Tibial nerve (tissue), 3 donors: ENCODE measurements at regions not wholly inside any gene's neighbourhood (a gene's known extent, or its start where the extent isn't known, plus 50 kb on each side); places are given as distances from the start of the nearest gene placed in this dataset.

Experiments used
- POLR2A ChIP-seq, 2 donors: fragments of 450-650 bp; IDR thresholded peaks; one replicate each; pipeline ENCODE4 v1.6.1; 2017; ENCODE audit warnings: antibody characterized with exemption in 2 of 2, mild to moderate bottlenecking in 2 of 2, moderate library complexity in 2 of 2
- TF ChIP-seq, protein P1 (sequence below), 5 experiments: fragments of 200-600 bp in 3 of 5; fragments of 450-650 bp in 2 of 5; sonication (generic) in 3 of 5; IDR thresholded peaks; one replicate each; pipeline ENCODE4 v1.5.1; 2016 to 2019; ENCODE audit warnings: antibody characterized with exemption in 5 of 5, mild to moderate bottlenecking in 3 of 5, moderate library complexity in 2 of 5

DNA sequence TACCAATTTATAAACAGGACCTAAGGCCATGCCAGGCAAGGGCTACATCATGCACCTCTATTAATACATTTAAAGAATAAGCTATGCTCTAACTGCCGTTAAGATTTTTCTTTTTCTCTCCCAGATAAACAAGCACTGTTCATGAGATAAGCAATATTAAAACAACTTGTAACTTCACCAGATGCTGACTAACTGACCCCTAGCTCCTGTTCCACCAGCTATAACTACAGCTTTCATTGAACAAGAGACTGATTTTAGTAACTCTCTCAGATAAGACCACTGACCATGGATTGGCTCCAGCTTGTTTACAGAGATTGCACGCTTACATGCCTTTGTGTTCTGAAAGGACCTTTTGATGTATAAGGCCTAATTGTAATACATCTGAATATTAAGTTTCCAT, 540.7 kb upstream of the NECTIN3 start:
- TF ChIP-seq, protein P1, sequence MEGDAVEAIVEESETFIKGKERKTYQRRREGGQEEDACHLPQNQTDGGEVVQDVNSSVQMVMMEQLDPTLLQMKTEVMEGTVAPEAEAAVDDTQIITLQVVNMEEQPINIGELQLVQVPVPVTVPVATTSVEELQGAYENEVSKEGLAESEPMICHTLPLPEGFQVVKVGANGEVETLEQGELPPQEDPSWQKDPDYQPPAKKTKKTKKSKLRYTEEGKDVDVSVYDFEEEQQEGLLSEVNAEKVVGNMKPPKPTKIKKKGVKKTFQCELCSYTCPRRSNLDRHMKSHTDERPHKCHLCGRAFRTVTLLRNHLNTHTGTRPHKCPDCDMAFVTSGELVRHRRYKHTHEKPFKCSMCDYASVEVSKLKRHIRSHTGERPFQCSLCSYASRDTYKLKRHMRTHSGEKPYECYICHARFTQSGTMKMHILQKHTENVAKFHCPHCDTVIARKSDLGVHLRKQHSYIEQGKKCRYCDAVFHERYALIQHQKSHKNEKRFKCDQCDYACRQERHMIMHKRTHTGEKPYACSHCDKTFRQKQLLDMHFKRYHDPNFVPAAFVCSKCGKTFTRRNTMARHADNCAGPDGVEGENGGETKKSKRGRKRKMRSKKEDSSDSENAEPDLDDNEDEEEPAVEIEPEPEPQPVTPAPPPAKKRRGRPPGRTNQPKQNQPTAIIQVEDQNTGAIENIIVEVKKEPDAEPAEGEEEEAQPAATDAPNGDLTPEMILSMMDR (IDR thresholded peaks at IDR 0.05) = no peak
- no peak for TF ChIP-seq POLR2A (IDR thresholded peaks at IDR 0.05)
